ENCODE measurements at regions not wholly inside any gene's neighbourhood (a gene's known extent, or its start where the extent isn't known, plus 50 kb on each side); places are given as distances from the start of the nearest gene placed in this dataset.

DNA sequence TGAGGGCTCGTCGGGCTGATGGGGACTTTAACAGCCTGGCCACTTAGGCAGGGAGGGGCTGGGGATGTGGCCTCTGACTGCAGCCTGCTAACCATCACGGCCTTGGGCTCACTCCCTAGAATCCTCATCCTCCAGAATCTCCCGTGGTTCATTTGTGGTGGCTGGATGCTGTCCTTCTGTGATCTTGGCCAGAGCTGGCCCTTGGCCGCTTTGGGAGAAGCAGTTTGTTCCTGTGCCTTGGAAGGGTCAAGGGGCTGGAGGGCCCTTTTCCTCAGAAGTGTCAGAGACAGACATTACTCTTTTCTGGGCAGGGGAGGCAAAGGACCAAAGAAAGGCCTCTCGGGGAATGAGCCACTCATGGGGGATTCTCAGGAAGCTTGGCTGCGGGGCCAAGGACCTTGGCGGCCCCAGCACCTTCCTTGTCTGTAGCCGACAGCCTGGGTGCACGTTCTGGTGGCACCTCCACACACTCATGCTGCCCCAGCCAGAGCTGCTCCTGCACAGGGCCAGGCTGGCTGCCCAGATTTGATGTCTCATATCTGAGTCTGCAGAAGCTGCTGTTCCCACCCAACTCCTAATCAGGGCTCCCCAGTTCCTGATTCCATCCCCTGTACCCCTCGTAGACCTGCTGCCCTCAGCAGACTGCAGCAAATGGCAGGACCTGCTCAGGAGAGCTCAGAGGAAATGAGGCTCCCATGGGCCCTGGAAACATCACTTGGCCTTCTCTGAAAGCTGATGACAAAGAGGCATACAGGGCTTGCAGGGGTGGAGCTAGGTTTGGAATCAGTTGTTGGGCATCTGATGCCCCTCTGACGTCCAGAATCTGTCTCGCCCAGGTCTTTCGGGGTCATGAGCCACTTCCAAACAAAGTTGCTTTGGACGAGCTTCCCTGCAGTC is 107.7 kb downstream of the CTTN start:
- H3K27ac Mint-ChIP-seq, result no peak overlapping the region
- peaks cover 3 to 24% of the 10 kb centered on the region in 2 donors for H3K27me3 Mint-ChIP-seq
- ATAC-seq (replicated peaks), result no peak
- no peak overlapping the region for H3K4me3 Mint-ChIP-seq
- no peak for DNase-seq
- no peaks in the 10 kb centered on the region for H3K4me1 Mint-ChIP-seq
- H3K36me3 Mint-ChIP-seq, result no peaks in the 10 kb centered on the region
- H3K9me3 Mint-ChIP-seq, result peaks cover 5 to 6% of the 10 kb centered on the region in 2 donors

DNA sequence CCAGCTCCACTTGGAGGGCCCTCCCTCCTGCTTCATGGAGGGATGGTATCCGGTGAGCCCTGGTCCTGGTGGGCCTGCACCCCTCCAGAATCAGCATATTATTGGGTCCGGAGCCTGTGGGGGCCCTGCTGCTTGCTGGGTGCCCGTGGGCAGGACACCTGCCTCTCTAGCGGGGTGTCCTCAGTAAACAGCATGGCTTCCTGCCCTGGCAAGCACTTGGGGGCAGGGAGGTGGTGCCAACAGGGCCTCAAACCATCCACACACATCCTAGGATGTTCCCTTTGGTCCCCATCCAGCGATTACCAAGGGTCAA is 108.3 kb downstream of the CTTN start:
- peaks cover 3 to 24% of the 10 kb centered on the region in 2 donors for H3K27me3 Mint-ChIP-seq
- H3K4me3 Mint-ChIP-seq, result no peak overlapping the region
- DNase-seq (no peak), ATAC-seq (replicated peaks) (no peak)
- H3K36me3 Mint-ChIP-seq, result no peaks in the 10 kb centered on the region
- no peaks in the 10 kb centered on the region for H3K4me1 Mint-ChIP-seq
- H3K27ac Mint-ChIP-seq, result no peak overlapping the region
- peaks cover 8 to 10% of the 10 kb centered on the region in 2 donors for H3K9me3 Mint-ChIP-seq

DNA sequence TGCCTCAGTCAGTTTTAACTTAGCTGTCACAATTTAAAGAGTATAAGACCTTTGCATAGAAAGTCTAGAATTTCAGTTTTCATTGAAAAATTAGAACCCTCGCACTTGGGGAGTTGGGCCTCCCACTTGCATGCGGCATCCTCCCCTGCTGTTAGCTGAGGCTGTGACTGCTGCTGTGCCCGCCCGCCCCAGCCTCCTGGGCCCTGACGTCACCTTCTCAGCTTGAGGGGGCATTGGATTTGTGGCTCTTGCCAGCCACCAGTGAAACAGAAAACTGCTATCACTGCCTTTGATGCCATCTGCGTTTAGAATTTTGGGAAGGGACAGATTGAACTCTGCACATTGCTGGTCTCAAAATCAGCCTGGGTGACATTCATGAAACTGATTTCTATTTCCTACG is 108.7 kb downstream of the CTTN start:
- ATAC-seq (replicated peaks) (no peak), DNase-seq (no peak)
- H3K36me3 Mint-ChIP-seq, result no peaks in the 10 kb centered on the region
- peaks cover 3 to 24% of the 10 kb centered on the region in 2 donors for H3K27me3 Mint-ChIP-seq
- no peak overlapping the region for H3K4me3 Mint-ChIP-seq
- H3K4me1 Mint-ChIP-seq, result no peaks in the 10 kb centered on the region
- H3K27ac Mint-ChIP-seq, result no peak overlapping the region
- peaks cover 12 to 14% of the 10 kb centered on the region in 2 donors for H3K9me3 Mint-ChIP-seq

DNA sequence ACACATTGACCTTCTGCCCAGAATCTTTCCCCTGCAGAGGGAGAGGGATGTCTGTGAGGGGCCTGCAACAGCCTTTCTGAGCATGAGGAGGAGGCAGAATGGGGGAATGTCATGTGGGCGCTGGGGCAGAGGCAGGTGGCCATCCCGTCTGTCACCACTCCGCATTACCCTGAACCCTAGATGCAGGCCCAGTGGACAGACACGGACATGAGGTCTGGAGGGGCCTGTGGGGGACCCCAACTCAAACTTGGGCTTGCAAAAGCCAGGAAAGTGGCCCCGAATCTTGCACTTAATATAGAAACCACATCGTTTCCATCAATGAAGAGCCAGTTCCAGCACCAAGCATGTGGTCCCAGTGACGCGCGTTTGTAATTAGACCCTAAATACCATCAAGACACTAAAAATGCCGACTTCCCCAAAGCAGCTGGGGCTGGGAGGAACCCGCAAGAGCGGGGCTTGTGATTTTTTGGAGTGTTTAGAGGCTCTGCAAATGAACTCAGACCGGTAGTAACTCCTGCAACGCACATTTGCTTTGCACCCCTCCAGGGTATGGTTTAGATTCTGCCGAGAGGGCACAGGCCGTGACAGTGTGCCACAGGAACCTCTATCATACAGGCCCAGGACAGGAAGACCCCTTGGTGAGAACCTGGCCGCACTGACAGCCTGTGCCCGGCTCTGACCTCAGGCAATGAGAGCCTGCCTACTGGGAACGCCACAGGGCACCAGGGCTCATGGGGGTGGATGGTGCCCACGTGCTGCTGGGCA is 109.3 kb downstream of the CTTN start:
- no peaks in the 10 kb centered on the region for H3K4me1 Mint-ChIP-seq
- H3K27ac Mint-ChIP-seq, result no peak overlapping the region
- no peak for ATAC-seq (replicated peaks)
- peaks cover 19% of the 10 kb centered on the region in 2 donors for H3K9me3 Mint-ChIP-seq
- peaks cover 3 to 24% of the 10 kb centered on the region in 2 donors for H3K27me3 Mint-ChIP-seq
- no peaks in the 10 kb centered on the region for H3K36me3 Mint-ChIP-seq
- no peak overlapping the region for H3K4me3 Mint-ChIP-seq
- DNase-seq, result no peak

DNA sequence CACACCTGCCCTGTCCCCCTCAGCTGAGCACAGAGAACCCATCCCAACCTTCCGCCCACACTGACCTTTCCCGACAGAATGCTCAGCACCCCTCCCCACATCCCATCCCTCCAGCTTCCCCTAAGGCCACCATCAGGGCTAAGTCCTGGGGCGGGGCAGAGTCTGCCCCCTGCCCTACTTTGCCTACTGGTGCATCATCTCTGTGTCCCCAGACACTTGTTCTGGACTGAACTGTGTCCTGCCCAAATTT is 109.8 kb downstream of the CTTN start:
- ATAC-seq (replicated peaks), result no peak
- peaks cover 23 to 24% of the 10 kb centered on the region in 2 donors for H3K9me3 Mint-ChIP-seq

DNA sequence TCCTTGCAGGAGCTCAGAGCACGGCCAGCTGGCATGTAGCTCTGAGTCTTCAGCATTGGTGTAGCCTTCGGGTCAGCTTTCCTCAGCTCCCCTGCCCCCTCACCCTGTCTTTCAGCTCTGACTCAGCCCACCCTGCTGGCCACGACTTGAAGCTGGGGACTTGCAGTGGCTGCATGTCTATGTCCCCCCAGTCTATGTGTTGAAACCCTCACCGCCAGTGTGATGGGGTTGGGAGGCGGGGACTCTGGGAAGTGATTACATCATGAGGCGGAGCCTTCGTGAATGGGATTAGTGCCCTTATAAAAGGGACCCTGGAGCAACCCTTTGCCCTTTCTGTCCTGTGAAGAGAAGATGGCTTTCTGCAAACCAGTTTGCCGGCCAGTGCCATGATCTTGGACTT is 111.1 kb downstream of the CTTN start:
- H3K36me3 Mint-ChIP-seq, result no peaks in the 10 kb centered on the region
- DNase-seq (no peak), ATAC-seq (replicated peaks) (no peak)
- H3K4me3 Mint-ChIP-seq, result no peak overlapping the region
- peaks cover 7 to 24% of the 10 kb centered on the region in 2 donors for H3K27me3 Mint-ChIP-seq
- no peak overlapping the region for H3K27ac Mint-ChIP-seq
- H3K4me1 Mint-ChIP-seq, result no peaks in the 10 kb centered on the region
- peaks cover 28 to 31% of the 10 kb centered on the region in 2 donors for H3K9me3 Mint-ChIP-seq

More for the DNA sequence above, 109.8 kb downstream of the CTTN start:
- no peak overlapping the region for H3K27ac Mint-ChIP-seq
- H3K36me3 Mint-ChIP-seq, result no peaks in the 10 kb centered on the region
- peaks cover 7 to 24% of the 10 kb centered on the region in 2 donors for H3K27me3 Mint-ChIP-seq
- no peaks in the 10 kb centered on the region for H3K4me1 Mint-ChIP-seq
- no peak overlapping the region for H3K4me3 Mint-ChIP-seq
- DNase-seq, result no peak

DNA sequence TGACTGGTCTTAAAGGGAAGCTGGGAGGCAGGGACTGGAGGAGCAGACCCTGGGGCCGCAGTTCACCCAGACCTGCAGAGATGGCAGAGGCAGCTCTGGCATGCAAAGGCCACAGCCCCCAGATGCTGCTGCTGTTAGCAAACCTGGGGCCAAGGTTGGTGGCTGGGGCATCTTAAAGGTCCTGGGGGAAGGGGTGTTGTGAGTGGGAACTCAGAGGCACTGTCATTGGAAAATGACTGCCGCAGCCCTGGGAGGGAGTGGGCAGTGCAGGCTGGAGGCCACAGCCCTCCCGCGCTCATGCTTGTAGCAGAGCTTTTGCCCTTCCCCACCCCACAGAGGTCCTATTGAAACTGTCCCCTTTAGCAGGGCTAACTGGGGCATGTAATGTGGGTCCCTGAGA is 111.8 kb downstream of the CTTN start:
- ATAC-seq (replicated peaks) (no peak), DNase-seq (no peak)
- Mint-ChIP-seq H3K4me1 (no peaks in the 10 kb centered on the region), H3K27ac (no peak overlapping the region), H3K4me3 (no peak overlapping the region), H3K36me3 (no peaks in the 10 kb centered on the region), H3K27me3 (peaks cover 7 to 21% of the 10 kb centered on the region in 2 donors), H3K9me3 (peaks cover 28 to 31% of the 10 kb centered on the region in 2 donors)

DNA sequence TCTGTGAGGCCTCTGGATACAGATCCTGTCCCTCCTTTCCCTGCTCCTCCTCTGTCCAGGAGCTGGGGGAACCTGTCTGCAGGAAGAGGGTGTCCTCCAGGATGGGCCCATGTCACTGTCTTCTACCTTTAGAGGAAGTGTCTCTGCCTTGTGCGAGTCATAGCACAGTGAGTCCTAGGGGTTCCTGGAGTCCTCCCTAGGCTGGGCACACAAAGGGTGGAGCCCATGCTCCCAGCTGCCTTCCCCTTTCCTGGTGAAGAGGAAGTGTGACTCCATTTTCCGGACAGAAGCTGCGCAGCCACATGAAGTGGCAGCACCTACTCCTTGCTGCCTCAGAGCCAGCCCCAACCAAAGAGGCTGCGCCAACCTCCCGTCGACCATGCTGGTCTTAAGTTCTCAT is 112.2 kb downstream of the CTTN start:
- peaks cover 28 to 31% of the 10 kb centered on the region in 2 donors for H3K9me3 Mint-ChIP-seq
- ATAC-seq (replicated peaks) (no peak), DNase-seq (no peak)
- no peak overlapping the region for H3K27ac Mint-ChIP-seq
- H3K27me3 Mint-ChIP-seq, result peaks cover 7 to 19% of the 10 kb centered on the region in 2 donors
- no peaks in the 10 kb centered on the region for H3K36me3 Mint-ChIP-seq
- no peaks in the 10 kb centered on the region for H3K4me1 Mint-ChIP-seq
- no peak overlapping the region for H3K4me3 Mint-ChIP-seq

DNA sequence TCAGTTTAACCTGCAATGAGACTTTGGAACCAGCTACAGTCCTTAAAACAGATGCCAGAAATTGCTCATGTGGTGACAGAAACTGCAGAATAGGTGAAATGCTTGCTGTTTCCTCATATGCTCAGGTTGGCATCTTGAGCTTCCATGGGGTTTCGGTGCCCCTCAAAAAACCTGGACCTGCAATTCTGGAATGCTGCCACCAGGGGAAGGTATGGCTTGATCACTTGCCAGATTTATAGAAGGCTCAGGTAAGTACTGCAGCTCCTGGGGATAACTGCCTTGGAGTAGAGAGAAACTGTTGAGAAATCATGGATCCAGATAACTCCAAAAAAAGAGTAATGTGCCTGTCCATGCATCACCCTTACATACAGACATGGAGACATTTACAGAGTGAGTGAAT is 113.0 kb downstream of the CTTN start:
- no peaks in the 10 kb centered on the region for H3K4me1 Mint-ChIP-seq
- no peaks in the 10 kb centered on the region for H3K36me3 Mint-ChIP-seq
- ATAC-seq (replicated peaks) (no peak), DNase-seq (no peak)
- H3K27me3 Mint-ChIP-seq, result peaks cover 15 to 19% of the 10 kb centered on the region in 2 donors
- H3K27ac Mint-ChIP-seq, result no peak overlapping the region
- H3K4me3 Mint-ChIP-seq, result no peak overlapping the region
- H3K9me3 Mint-ChIP-seq, result peaks cover 28 to 31% of the 10 kb centered on the region in 2 donors

DNA sequence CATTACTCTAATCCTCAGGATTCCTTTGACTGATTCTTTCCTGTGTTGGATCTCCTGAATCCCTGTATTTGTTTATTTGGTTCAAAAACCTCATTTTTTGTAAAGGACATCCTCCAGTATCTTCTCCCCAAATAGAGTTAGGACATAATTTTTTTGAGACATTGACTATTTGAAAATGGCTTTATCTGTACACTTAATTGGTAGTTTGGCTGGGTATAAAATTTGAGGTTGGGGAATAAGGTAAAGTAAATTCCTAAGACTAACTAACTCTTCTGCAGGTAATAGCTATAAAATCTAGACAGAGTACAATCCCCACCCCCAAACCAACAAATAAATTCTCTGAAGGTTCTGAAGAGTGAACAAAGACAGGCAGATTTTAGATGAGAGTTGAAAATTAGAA is 114.4 kb downstream of the CTTN start:
- Mint-ChIP-seq H3K27me3 (peaks cover 16 to 19% of the 10 kb centered on the region in 2 donors), H3K4me3 (no peak overlapping the region), H3K27ac (no peak overlapping the region), H3K9me3 (peaks cover 28 to 31% of the 10 kb centered on the region in 2 donors), H3K4me1 (no peaks in the 10 kb centered on the region), H3K36me3 (no peaks in the 10 kb centered on the region)
- ATAC-seq (replicated peaks) (no peak), DNase-seq (no peak)

DNA sequence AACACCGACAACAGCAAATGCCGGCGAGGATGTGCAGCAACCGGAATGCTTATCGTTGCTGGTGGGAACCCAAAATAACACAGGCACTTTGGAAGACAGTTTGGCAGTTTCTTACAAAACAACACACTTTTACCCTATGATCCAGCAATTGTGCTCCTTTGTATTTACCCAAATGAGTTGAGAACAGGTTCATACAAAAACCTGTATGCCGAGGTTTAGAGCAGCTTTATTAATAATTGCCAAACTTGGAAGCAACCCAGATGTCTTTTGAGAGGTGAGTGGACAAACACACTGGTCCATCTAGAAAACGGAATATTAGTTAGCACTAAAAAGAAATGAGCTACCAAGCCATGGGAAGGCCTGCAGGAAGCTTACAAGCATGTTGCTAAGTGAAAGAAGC is 118.9 kb downstream of the CTTN start:
- ATAC-seq (replicated peaks) (no peak), DNase-seq (no peak)
- peaks cover 21 to 25% of the 10 kb centered on the region in 2 donors for H3K27me3 Mint-ChIP-seq
- H3K4me1 Mint-ChIP-seq, result peaks cover 0 to 2% of the 10 kb centered on the region in 2 donors
- peaks cover 13 to 16% of the 10 kb centered on the region in 2 donors for H3K9me3 Mint-ChIP-seq
- no peak overlapping the region for H3K27ac Mint-ChIP-seq
- H3K36me3 Mint-ChIP-seq, result no peaks in the 10 kb centered on the region
- H3K4me3 Mint-ChIP-seq, result no peak overlapping the region

DNA sequence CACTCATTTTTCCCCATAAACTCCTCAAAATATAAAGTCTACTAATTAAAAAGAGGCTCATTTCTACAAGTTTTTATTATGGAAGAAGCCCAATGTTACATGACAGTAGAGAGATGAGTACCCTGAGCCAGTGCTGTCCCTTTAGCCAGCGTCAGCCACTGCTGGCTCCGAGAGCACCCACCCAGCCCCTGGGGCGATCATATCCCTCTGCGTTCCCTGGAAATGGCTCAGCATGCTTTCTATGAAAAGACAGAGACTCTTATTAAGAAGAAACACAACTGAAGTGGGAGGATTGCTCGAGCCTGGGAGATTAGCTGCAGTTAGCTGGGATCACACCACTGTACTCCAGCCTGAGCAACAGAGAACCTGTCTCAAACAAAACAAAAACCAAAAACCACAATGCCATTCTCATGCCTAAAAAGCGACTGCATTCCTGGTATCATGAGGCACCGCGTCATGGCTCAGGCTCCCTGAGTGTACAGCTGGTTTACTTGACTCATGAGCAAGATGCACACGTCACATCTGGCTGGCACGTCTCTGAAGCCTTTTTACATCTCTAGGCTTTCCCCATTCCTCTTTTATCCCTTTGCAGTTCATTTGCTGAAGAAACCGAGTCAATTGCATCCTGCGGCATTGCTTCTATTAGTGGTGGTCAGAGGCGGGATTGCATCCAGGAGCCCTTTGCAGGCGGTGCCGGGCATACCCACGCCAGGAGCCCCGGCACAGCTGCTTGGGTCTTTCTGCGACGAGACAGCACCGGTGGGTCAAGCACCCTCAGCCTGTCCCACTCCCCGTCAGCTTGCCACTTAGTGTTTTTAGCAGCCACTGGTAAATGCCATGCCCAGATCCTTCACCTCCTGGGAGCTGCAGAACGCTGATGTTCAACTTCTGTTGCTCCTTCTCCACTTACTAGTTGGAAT is 119.9 kb downstream of the CTTN start:
- no peak for ATAC-seq (replicated peaks)

DNA sequence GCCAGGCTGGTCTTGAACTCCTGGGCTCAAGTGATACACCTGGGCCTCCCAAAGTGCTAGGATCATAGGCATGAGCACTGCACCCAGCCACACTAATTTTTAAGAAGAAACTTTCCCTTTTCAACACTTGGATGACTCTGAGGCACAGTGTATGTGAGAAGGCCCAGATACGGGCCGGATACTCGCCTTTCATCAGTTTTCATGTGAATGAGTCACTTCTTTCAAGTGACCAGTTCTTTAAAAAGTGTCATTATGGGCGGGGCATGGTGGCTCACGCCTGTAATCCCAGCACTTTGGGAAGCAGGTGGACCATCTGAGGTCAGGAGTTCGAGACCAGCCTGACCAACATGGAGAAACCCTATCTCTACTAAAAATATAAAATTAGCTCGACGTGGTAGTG is 120.8 kb downstream of the CTTN start:
- Mint-ChIP-seq H3K36me3 (no peaks in the 10 kb centered on the region), H3K4me1 (peaks cover 0 to 2% of the 10 kb centered on the region in 2 donors), H3K4me3 (no peak overlapping the region), H3K27ac (no peak overlapping the region), H3K27me3 (peaks cover 29 to 32% of the 10 kb centered on the region in 2 donors), H3K9me3 (peaks cover 0 to 3% of the 10 kb centered on the region in 2 donors)
- ATAC-seq (replicated peaks), result no peak
- DNase-seq, result no peak

More for the DNA sequence above, 119.9 kb downstream of the CTTN start:
- peaks cover 0 to 2% of the 10 kb centered on the region in 2 donors for H3K4me1 Mint-ChIP-seq
- H3K27ac Mint-ChIP-seq, result no peak overlapping the region
- DNase-seq, result no peak
- H3K36me3 Mint-ChIP-seq, result no peaks in the 10 kb centered on the region
- peaks cover 21 to 26% of the 10 kb centered on the region in 2 donors for H3K27me3 Mint-ChIP-seq
- H3K4me3 Mint-ChIP-seq, result no peak overlapping the region
- peaks cover 5 to 6% of the 10 kb centered on the region in 2 donors for H3K9me3 Mint-ChIP-seq

All from stimulated activated naive B cell treated with anti-CD40 and anti-IgM and Interleukin-4, amounts not matched to agents 10 μg/mL and 1 μg/mL and 100 μg/mL, for 72 hours (primary cell).